Liver (tissue), 8 donors: ENCODE measurements at regions not wholly inside any gene's neighbourhood (a gene's known extent, or its start where the extent isn't known, plus 50 kb on each side); places are given as distances from the start of the nearest gene placed in this dataset.

Experiments used
- DNase-seq: peaks from one replicate; pipeline ENCODE4 v3.0.0-alpha.2; 2017; ENCODE audit warnings: low spot score
- H3K27ac ChIP-seq, 2 donors: one replicate each; pipeline ENCODE4 v1.7.0; 2013; ENCODE audit warnings: inconsistent platforms in 2 of 2, low read length in 2 of 2, control low read depth in 1 of 2, low read depth in 1 of 2, mild to moderate bottlenecking in 1 of 2
- H3K27me3 ChIP-seq, 4 donors: one replicate each; pipeline versions ENCODE4 v1.6.1 to v1.7.0; 2013; ENCODE audit warnings: low read length in 3 of 4, inconsistent platforms in 1 of 4, mild to moderate bottlenecking in 1 of 4, moderate library complexity in 1 of 4; ENCODE audit not compliant: control insufficient read depth in 4 of 4, insufficient read depth in 4 of 4
- H3K36me3 ChIP-seq, 4 donors: one replicate each; pipeline versions ENCODE4 v1.6.1 to v1.7.0; 2013; ENCODE audit warnings: low read length in 3 of 4, mild to moderate bottlenecking in 3 of 4, low read depth in 1 of 4, moderate library complexity in 1 of 4; ENCODE audit not compliant: control insufficient read depth in 4 of 4, insufficient read depth in 3 of 4
- H3K4me1 ChIP-seq, 4 donors: one replicate each; pipeline versions ENCODE4 v1.6.1 to v1.7.0; 2013; ENCODE audit warnings: low read length in 3 of 4, mild to moderate bottlenecking in 3 of 4, moderate library complexity in 1 of 4; ENCODE audit not compliant: control insufficient read depth in 4 of 4, insufficient read depth in 4 of 4
- H3K4me3 ChIP-seq, 3 donors: one replicate each; pipeline versions ENCODE4 v1.6.1 to v1.7.0; 2013; ENCODE audit warnings: low read length in 3 of 3, control low read depth in 1 of 3, low read depth in 1 of 3, mild to moderate bottlenecking in 1 of 3
- H3K9ac ChIP-seq, 2 donors: one replicate each; pipeline ENCODE4 v1.7.0; 2013; ENCODE audit warnings: low read length in 2 of 2, mild to moderate bottlenecking in 2 of 2, moderate library complexity in 2 of 2, control low read depth in 1 of 2, low read depth in 1 of 2
- H3K9me3 ChIP-seq, 4 donors: one replicate each; pipeline versions ENCODE4 v1.6.1 to v1.7.0; 2013; ENCODE audit warnings: low read length in 3 of 4; ENCODE audit not compliant: control insufficient read depth in 4 of 4
- ATF3 ChIP-seq: IDR thresholded peaks from 2 replicates; pipeline ENCODE4 v1.6.1; 2016; ENCODE audit warnings: antibody characterized with exemption
- CTCF ChIP-seq: fragments of 150-350 bp; IDR thresholded peaks from 2 replicates; pipeline ENCODE4 v1.5.1; 2017; ENCODE audit warnings: improper control_type of control experiment, low read depth, low read length; ENCODE audit not compliant: missing input control
- EGR1 ChIP-seq, 2 donors: IDR thresholded peaks; 2 replicates each; pipeline ENCODE4 v1.6.1; 2016 to 2018; ENCODE audit warnings: antibody characterized with exemption in 2 of 2, low read depth in 2 of 2
- FOXA1 ChIP-seq: IDR thresholded peaks from 2 replicates; pipeline ENCODE4 v1.6.1; 2016; ENCODE audit warnings: antibody characterized with exemption
- FOXA2 ChIP-seq: IDR thresholded peaks from 2 replicates; pipeline ENCODE4 v1.6.1; 2016; ENCODE audit warnings: antibody characterized with exemption
- GABPA ChIP-seq, 2 donors: IDR thresholded peaks in 1 of 2; conservative IDR thresholded peaks in 1 of 2; 2 replicates each; pipeline ENCODE4 v1.6.1; 2016; ENCODE audit warnings: antibody characterized with exemption in 2 of 2, mild to moderate bottlenecking in 1 of 2, moderate library complexity in 1 of 2
- HNF4A ChIP-seq, 2 donors: conservative IDR thresholded peaks; 2 replicates each; pipeline ENCODE4 v1.6.1; 2016; ENCODE audit warnings: antibody characterized with exemption in 2 of 2, mild to moderate bottlenecking in 2 of 2
- HNF4G ChIP-seq: IDR thresholded peaks from 2 replicates; pipeline ENCODE4 v1.6.1; 2016; ENCODE audit warnings: antibody characterized with exemption
- JUND ChIP-seq, 2 donors: IDR thresholded peaks; 2 replicates each; pipeline ENCODE4 v1.6.1; 2016; ENCODE audit warnings: antibody characterized with exemption in 2 of 2
- MAX ChIP-seq: IDR thresholded peaks from 2 replicates; pipeline ENCODE4 v1.6.1; 2016; ENCODE audit warnings: antibody characterized with exemption
- NR2F2 ChIP-seq: IDR thresholded peaks from 2 replicates; pipeline ENCODE4 v1.6.1; 2016; ENCODE audit warnings: antibody characterized with exemption
- RAD21 ChIP-seq, 2 donors: IDR thresholded peaks; 2 replicates each; pipeline ENCODE4 v1.6.1; 2016; ENCODE audit warnings: antibody characterized with exemption in 2 of 2, mild to moderate bottlenecking in 2 of 2
- REST ChIP-seq: IDR thresholded peaks from 2 replicates; pipeline ENCODE4 v1.6.1; 2016; ENCODE audit warnings: antibody characterized with exemption, mild to moderate bottlenecking
- RXRA ChIP-seq, 2 donors: IDR thresholded peaks; 2 replicates each; pipeline ENCODE4 v1.6.1; 2017 to 2018; ENCODE audit warnings: antibody characterized with exemption in 2 of 2, mild to moderate bottlenecking in 1 of 2
- SP1 ChIP-seq: IDR thresholded peaks from 2 replicates; pipeline ENCODE4 v1.6.1; 2018; ENCODE audit warnings: antibody characterized with exemption, mild to moderate bottlenecking
- TAF1 ChIP-seq: conservative IDR thresholded peaks from 2 replicates; pipeline ENCODE4 v1.6.1; 2016; ENCODE audit warnings: antibody characterized with exemption, mild to moderate bottlenecking
- YY1 ChIP-seq: IDR thresholded peaks from 2 replicates; pipeline ENCODE4 v1.6.1; 2016; ENCODE audit warnings: antibody characterized with exemption, mild to moderate bottlenecking
- ZBTB33 ChIP-seq: IDR thresholded peaks from 2 replicates; pipeline ENCODE4 v1.6.1; 2016; ENCODE audit warnings: antibody characterized with exemption
- WGBS: extraction: QIAGEN DNeasy Blood & Tissue Kit; methylation state at CpG from one replicate; pipeline ENCODE4 v1.1.7; 2013; 5-methylcytosine and 5-hydroxymethylcytosine counted together
- donor health status: healthy.
- donor health status: healthy.
- donor health status: healthy.
- donor health status: healthy.
- donor health status: healthy.

GRCh38 chr12:78764913-78765312 is 99.7 kb upstream of the SYT1 start (continued):
- TF ChIP-seq FOXA1: no peak
- TF ChIP-seq CTCF: no peak
- no peak for TF ChIP-seq FOXA2

GRCh38 chr12:78767264-78767981 is 97.2 kb upstream of the SYT1 start:
- TF ChIP-seq MAX: peak; percentile 16
- no peak for TF ChIP-seq HNF4G
- TF ChIP-seq YY1: no peak
- no peak for TF ChIP-seq GABPA (IDR thresholded peaks at IDR 0.05 in 1 of 2, conservative IDR thresholded peaks at IDR 0.05 in 1 of 2)
- TF ChIP-seq FOXA2: no peak
- TF ChIP-seq JUND (IDR thresholded peaks at IDR 0.05): peak in 1 of 2 donors; percentile 23
- TF ChIP-seq RAD21 (IDR thresholded peaks at IDR 0.05): no peak
- no peak for TF ChIP-seq NR2F2
- TF ChIP-seq REST: peak; percentile 46
- no peak for TF ChIP-seq CTCF
- no peak for TF ChIP-seq FOXA1
- peak; percentile 15 to 91 for TF ChIP-seq RXRA (IDR thresholded peaks at IDR 0.05)
- TF ChIP-seq SP1: peak; percentile 32
- peak; percentile 38 to 87 for TF ChIP-seq HNF4A (conservative IDR thresholded peaks at IDR 0.05)
- no peak for TF ChIP-seq EGR1 (IDR thresholded peaks at IDR 0.05; ENCODE audit: low read depth in 2 of 2)
- TF ChIP-seq ATF3: no peak
- TF ChIP-seq TAF1: no peak
- TF ChIP-seq ZBTB33: no peak
- H3K4me1 ChIP-seq: no peaks in the 10 kb centered on the region
- 36% methylated on average over 4 of the region's 4 CpGs for WGBS
- H3K36me3 ChIP-seq: no peaks in the 10 kb centered on the region
- no peaks in the 10 kb centered on the region for H3K9me3 ChIP-seq
- H3K9ac ChIP-seq: no peak overlapping the region
- H3K4me3 ChIP-seq: no peak overlapping the region
- no peak overlapping the region for H3K27ac ChIP-seq
- no peak for DNase-seq
- no peaks in the 10 kb centered on the region for H3K27me3 ChIP-seq
